Fibroblast of the conjunctiva (primary cell): ENCODE measurements at regions not wholly inside any gene's neighbourhood (a gene's known extent, or its start where the extent isn't known, plus 50 kb on each side); places are given as distances from the start of the nearest gene placed in this dataset.

Source experiments
- DNase-seq: peaks from one replicate; pipeline ENCODE4 v3.0.0-alpha.2; 2010; ENCODE audit warnings: low read depth

DNA sequence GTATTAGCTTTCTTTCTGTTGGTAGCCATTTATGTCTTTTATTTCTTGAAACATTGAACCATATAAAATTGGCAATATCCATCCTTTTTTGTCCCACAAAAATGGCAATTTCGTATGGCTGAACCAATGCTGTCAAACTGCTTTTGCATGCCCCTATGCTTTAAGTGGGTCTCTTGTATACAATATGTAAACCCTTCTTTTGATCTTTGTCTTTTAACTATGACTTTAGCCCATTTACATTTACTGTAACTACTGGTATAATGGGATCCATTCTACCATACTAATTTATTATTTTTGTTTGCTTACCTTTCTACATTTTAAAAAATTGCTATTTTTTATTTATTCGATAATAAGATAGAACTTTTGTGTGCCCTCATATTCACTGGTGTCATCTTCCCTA lies 93.4 kb downstream of the TENT4A start:
- DNase-seq: no peak

DNA sequence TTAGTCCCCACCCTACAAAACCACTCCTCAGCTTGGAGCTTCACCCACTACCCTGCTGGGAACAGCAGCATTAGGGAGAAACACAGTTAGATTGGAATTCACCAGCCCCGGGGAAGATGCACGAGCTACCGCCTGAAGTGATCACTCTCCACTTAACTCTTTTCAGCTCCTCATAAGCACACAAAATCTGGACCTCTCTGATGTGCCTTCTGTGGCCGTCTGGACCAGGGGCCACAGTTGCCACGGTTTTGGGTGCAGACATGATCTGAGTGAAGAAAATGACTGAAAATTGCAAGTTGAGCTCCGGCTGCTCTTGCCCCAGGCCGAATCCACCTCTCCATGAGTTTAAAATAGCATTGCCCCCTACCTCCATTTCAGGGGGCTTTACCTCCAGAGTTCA lies 95.2 kb downstream of the TENT4A start:
- no peak for DNase-seq

DNA sequence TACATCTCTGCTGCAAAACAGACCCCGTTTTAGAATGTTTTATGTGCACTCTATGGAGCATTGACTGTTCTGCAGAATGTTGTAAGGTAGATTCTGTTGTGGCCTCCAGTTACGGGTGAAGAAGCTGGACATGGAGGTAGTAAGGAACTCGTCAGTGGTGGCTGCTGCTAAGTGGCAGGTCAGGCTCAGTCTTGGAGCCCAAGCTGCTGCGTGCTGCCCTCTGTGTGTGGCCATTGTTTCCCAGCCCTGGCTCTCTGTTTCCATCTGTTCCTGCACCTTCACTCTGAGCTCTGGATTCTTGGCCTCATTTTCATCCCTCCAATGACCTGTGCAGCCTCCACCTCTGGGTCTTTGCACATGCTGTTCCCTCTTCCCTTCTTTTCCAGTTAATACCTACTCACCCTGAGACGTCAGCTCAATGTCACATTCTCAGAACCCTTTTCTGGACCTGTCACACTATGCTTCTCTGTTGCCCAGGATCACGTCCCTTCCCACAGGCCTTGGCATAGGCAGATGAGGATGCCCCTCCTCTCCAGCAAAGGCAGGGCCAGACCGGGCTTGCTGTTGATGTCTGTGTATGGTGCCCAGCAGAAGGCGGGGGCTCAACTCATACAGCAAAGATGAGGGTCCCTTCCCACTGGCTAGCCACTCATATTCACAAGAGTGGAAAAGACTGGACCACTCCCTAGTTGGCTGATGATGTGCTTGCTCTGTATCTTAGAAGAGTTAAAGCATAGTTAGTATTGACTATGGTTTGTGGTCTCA lies 97.6 kb downstream of the TENT4A start:
- no peak for DNase-seq

DNA sequence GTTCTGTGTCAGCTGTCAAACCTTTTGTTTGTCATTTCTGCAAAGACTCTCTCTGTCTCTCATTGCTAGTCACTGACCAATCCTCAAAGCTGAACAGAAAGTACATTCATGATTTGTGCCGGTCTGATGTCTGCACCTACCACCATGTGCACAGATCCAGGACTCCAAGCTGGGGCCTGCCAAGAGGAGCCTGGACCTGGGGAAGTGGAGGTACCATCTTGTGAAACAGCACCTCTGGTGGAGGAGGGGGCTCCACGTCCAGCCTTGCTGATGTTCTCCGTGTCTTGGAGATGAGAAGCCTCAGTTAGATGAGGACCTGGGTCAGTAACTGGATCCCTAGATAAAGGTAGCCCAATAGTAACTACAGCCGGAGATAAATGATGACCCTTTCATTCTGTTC lies 98.9 kb downstream of the TENT4A start:
- DNase-seq: no peak

DNA sequence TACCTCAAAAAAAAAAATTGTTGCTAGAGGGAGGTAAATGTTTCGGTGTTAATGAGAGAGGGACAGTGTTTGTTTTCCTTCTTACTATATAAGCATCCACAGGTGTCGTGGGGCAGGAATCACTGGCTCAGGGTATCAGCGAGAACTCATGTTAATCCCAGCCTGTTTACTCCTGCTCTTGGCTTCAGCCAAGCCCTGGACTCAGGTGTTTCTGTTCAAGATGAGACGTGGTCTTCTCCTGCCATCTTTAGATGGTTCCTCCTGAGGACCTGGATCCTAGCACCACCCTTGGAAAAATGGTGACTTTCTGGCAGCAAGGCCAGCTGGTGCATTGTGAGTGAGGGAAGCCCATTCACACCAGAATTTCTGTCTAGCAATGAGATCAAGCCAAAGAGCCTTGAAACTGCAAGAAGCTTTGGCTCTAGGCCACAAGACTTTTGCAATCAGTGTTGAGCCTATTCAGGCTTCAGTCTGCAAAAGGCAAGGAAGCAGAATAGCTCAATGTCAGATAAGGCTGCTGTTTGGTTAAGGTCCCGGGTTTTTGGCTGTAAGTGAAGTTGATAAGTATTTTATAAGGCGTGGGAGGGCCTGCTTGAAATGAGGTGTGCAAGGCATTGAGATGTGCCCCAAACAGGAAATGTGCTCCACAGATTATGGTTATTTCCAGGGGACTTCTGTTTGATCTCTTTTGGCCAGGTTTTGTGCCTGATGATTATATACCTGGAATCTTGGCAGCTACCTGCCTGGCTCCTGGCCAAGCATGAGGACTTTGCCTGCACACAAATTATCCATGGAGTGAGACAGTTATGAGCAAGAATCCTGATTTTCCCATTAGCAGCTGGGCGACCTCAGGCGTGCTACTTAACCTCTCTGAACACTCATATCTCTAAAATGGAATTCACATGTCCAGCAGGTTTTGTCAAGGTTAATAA lies 99.8 kb downstream of the TENT4A start:
- DNase-seq: no peak

DNA sequence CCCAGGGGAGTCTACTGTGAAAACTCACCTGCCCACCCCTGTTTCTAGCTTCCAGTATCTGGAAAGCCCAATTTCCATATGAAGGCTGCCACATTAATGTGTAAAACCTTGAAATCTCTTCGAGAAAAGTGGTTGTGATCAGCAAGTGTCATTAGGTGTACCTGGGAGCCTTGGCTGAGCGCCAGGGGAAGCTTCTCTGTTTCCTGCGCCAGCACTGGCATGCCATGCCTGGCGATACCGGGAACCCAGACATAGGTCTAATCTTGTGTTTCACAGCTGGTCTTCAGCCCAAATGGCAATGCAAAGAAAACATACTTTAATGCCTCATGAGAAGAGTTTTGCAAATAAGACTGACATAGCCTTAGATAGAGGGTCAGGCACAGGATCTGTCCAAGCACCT lies 101.6 kb downstream of the TENT4A start:
- no peak for DNase-seq

DNA sequence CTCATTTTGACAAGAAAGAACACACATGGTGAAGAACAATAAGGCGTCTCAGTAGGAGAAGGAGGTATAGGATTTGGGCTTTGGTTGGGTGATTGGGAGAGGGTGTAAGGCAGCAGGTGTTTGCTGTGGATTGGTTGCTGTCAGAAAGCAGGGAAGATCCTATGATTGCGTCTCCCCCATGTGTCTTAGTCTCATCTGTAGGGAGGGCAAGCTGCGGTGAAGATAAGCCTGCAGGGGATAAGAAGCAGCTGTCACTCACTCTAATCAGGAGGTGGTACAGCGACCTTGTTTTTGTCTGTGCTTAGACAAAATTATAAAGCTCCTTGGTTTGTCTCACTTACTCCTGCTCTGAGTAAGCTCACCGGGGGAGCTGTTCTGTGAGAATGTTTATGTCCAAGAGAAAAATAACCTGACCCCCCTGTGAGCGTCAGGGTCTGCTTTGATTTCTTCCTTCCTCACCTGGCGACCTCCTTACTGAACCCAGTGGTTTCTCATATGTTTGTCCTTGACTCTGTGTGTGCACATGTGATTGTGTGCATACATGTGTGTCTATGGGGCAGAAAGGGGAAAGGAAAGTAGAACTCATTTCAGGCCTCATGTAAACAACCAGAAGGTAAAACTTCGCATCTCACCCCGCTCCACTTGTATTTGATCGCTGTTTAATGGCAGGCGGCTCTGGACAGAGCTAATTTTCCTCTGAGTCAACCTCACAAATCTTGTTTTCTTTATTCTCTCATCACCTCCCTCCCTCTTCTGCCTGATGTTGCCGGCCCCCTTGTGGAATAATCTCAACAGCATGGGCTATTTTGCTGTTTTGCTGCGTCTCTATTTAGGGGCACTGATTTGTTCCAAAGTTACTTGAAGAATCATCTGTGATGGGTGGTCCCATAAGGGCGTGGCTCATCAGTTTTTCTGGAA lies 105.6 kb downstream of the TENT4A start:
- no peak for DNase-seq

DNA sequence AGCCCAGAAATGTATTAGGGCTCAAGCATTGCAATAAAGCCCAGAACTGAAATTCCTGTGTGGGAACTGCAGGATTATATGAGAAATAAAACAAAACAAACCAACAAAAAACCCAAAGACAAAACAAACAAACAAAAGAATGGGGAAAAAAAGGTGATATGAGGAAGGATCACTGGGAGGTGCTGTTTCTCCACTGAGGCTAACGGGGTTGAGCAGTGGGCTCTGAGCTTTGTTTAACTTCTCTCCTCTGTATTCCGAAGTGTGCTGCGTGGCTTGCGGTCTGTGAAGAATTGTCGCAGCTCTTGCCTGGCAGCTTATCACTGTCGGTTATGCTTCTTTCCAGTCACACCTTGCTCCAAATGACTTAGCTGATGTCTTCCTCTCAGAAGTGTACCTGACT lies 106.3 kb downstream of the TENT4A start:
- no peak for DNase-seq

DNA sequence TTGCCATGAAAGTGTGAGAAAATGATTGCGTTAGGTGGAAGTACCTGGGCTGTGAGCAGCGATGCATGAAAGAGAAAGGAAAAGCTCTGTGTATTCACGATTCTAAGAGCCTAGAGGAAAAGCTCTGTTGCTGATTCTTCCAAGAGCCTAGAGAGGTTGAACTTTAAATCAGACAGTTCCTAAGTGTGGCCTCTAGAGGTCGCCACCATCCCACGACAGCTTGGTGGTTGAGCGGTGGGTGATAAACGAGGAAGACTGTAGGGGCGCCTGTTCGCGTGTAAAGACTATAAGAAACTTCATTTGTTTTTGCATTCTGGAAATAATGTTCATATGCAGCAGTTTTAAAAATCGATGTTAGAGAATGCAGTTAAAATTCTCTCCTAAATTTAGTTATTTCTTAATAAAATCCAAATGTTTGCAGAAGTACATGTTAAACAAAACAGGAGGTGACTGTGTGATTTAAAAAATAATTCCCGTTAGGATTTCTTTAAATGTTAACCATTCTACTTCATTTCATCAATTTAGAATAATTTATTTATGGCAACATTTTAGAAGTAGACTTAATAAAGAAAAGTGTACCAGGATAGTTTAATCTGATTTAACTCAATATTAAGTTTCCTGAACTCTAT lies 107.7 kb downstream of the TENT4A start:
- no peak for DNase-seq

DNA sequence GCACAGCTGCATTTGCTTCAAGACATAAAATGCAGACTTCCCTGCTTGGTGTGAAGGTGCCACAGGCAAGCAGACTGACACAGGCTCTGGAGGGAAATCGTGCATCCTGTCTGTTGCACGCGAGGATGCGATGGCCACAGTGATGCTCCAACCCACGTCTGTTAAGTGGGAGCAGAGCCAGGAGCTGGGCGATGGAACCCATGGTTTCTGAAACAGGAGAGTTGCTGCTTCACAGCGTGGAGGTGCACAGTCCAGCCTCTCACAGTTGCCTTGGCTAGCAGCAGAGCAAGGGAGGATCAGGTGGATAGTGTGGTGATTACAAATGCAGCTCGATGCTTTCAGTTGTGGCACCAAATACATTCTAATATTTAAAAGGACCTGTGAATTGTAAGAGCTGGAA lies 108.8 kb downstream of the TENT4A start:
- DNase-seq: no peak

DNA sequence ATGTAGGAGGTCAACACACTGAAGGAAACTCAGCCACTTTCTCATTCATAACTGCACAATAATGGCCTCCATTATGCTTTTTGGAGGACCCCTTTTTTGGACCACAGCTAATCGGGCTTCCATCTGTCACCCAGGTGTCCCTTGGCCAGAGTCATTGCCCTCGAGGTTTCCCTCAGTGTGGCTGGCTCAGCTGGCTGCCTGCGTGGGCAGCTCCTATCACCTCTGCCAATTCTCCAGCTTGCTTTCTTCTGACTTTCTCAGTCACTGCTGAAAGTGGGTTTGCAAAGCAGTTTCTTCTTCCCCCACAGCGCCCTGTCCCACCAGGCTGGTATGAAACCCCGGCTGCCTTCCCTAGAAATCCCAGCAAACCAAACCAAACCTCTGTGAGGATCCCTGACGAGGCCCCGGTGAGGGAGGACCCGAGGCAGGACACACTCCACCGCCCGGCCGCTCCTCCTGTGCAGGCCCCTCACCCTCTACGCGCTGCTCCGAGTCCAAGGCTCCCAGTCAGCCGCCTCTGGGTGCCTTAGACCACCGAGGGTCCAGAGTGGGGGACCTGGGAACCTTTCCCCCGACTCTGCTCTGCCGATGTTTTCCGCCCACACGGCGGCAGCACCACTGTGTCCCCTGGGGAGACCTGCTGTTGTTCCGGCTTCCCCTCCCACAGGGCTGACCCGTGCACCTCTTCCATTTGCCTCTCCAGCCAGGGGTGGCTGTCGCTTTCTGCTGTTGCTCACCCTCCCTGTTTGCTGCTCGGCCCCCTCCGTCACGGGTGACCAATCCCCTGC lies 109.5 kb downstream of the TENT4A start:
- no peak for DNase-seq

DNA sequence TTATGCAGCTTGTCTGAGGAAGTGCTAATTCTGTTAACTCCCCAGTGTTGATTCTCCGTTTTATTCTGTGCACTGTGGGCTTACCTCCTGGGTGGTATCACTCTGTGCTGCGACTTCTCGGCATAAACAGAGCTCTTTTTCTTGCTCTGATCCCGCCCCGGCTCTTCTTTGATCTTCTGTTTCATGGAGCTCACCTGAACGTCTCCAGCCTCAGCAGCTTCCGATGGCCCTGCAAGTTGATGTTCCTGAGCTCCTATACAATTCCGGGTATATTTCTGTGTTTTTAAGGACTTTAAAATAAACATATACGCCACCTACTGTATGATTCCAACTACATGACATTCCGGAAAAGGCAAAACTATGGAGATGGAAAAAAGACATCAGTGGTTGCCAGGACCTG lies 110.8 kb downstream of the TENT4A start:
- DNase-seq: no peak

DNA sequence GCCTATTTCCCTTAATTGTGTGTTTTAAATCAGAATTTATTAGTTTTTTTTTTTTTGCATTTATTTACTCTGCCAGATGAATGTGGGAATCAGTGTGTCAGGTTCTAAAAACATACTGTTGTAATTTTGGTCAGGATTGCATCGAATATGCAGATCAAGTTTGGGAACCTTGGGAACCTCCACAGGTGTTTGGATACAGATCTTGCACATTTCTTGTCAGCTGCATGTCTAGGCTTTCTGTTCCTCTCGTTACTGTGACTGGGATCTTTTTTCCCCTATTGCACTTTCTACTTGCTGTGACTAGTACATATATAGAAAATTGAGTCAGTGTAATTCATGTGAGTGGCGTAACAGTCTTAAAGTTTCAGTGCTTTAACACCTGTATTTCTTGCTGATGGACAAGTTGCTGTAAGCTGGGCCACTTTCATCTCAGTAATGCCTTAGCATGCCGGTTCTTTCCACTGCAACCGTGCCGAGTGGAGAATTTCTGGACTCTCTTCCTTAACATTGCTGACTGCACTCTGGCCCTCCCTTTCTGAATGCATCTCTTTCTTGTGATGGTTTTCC lies 112.5 kb downstream of the TENT4A start:
- no peak for DNase-seq

DNA sequence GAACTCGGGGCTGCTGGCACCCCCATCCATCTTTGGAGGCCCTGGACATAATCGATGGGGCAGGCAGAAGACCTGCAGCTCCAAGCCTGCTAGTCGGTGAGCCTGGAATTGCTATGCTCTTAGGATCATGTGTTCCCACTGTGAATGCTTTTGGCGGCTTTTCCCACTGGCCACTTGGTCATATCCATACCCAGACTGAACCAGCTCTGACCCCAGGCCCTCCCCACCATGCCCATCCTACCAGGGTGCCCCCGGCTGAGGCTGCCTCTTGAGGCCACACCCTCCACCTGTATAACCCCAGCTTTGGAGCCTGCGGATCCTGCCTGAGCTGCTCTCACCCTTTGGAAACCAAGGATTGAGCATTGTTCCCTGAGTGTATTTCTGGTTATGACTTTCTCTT lies 113.5 kb downstream of the TENT4A start:
- DNase-seq: no peak

DNA sequence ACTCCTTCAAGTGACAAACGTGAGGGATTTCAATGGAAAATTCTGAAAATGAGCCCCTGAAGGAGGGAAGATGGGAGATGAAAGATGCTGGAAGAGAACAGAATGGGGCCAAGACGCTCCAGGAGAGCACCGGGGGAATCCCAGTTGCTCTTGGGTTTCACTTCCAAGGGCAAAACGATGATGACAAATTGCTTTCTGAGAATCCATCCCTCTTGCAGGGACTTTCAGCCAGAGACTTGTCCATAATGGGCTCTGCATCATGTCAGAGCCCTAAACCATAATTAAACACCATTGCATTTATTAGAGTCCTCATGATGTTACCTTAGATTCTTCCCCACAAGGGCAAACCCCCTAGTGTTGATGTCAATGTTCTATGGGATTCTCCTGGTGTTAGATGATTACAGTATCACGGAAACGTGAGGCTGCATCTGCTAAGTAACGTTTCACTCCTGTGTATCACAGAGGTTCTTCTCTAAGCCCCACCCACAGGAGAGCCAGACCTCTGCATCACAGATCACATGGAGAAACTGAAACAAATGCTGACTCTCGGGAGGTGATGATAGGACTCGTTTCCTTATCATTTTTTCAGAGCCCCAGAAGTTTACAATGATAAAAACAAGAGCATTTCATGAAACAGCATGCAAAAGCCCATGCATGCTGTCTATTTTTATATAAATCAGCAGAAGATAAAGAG lies 114.4 kb downstream of the TENT4A start:
- DNase-seq: no peak

DNA sequence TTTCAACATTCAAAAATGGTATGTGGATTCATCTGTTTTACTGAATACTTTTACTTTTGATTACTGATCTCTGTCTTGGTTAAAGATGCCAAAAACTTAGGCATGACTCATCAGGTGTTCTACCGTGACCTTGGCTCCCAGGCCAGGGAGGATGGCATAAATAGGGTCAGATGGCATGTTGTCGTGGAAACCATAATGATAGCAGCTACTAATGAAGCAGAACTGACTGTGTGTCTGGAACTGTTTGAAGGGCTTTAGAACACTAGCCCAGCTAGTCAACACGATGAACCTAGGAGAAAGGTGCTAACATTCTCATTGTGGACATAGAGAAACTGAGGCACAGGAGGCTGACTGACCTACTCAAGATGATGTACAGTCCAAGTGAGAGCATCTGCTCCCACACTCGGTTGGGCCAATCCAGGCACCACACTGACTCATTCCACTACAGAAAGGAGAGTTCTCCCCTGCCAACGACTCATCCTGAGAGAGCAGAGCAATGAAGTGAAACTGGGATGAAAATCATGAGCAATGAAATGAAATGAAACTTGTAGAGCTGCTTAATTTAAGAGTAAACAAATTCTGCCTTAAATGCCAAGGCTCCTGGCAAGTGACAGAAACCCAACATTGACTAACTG lies 116.0 kb downstream of the TENT4A start:
- DNase-seq: no peak

DNA sequence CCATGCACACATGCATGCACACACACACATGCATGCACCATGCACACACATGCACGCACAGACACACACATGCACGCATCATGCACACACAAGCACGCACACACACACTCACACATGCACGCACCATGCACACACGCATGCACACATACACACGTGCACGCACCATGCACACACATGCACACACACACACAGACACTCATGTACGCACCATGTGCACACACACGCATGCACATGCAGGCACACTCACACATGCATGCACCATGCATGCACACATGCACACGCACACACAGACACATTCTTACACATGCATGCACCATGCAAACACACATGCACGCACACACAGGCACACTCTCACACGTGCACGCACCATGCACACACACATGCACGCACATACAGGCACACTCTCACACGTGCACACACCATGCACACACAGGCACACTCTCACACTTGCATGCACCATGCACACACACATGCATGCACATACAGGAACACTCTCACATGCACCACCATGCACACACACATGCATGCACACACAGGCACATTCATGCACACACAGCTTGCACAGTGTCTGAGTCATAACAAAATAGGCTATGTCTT lies 117.5 kb downstream of the TENT4A start:
- DNase-seq: no peak

DNA sequence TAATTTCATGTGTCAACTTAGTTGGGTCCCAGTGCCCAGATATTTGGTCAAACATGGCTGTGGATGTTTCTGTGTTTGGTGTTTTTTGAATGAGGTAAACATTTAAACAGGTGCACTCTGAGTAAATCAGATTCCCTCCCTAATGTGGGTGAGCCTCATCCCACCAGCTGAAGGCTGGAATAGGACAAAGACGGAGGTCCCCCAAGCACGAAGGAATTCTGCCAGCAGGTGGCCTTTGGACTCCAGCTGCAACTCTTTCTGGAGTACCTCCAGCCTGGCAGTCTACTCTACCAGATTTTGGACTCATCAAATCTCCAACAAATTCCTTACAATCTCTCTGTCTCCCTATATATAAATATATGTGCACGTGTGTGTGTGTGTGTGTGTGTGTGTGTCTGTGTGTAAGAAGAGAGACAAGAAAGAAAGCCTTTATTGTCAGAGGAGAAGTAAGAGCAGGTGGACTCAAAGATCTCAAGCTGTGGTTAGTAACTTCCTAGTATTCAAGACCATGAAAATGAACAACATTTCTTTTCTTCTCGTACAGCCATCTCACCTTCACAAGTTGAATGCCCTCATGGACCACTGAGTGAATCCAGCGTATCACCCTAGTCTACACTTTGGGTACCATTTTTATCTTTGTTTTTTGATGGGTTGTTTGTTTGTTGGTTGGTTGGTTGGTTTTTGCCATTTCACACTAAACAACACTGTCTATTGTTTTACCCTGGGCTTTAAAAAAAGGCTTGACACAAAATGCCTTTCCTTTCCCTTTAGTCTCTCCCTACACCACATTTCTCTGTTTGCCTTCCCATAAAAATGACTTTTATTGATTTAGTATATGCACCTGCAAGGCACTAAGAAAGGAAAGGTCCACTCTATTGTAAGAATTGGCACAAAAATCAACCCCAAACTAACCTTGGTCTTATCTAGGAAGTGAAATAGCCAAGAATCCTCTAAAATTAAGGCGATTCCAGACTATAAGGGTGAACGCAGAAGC lies 118.7 kb downstream of the TENT4A start:
- no peak for DNase-seq
